Glutamatergic neuron (in vitro differentiated cells): ENCODE measurements at regions not wholly inside any gene's neighbourhood (a gene's known extent, or its start where the extent isn't known, plus 50 kb on each side); places are given as distances from the start of the nearest gene placed in this dataset.

Experiments used
- DNase-seq: peaks from one replicate; pipeline ENCODE4 v3.0.0; 2022
- H3K27ac Mint-ChIP-seq: one replicate; pipeline ENCODE4 v1.8.0; 2020; ENCODE audit warnings: mild to moderate bottlenecking, mixed read lengths, inconsistent platforms; ENCODE audit not compliant: unreplicated experiment
- H3K27me3 Mint-ChIP-seq: one replicate; pipeline ENCODE4 v1.8.0; 2020; ENCODE audit warnings: mild to moderate bottlenecking, moderate library complexity, mixed read lengths, inconsistent platforms; ENCODE audit not compliant: unreplicated experiment
- H3K36me3 Mint-ChIP-seq: one replicate; pipeline ENCODE4 v1.8.0; 2020; ENCODE audit warnings: mild to moderate bottlenecking, mixed read lengths, inconsistent platforms; ENCODE audit not compliant: unreplicated experiment
- H3K4me1 Mint-ChIP-seq: one replicate; pipeline ENCODE4 v1.8.0; 2020; ENCODE audit warnings: mild to moderate bottlenecking, low read depth, mixed read lengths, inconsistent platforms; ENCODE audit not compliant: unreplicated experiment
- H3K4me3 Mint-ChIP-seq: one replicate; pipeline ENCODE4 v1.8.0; 2020; ENCODE audit warnings: mild to moderate bottlenecking, mixed read lengths, inconsistent platforms; ENCODE audit not compliant: unreplicated experiment
- H3K9me3 Mint-ChIP-seq: one replicate; pipeline ENCODE4 v1.8.0; 2020; ENCODE audit warnings: mild to moderate bottlenecking, moderate library complexity, mixed read lengths, inconsistent platforms; ENCODE audit not compliant: unreplicated experiment
- CTCF ChIP-seq: fragments of 200-600 bp; sonication (generic); IDR thresholded peaks from one replicate; pipeline ENCODE4 v1.5.0; 2021; ENCODE audit not compliant: partially characterized antibody, unreplicated experiment

GRCh38 chr5:40268088-40268487, 411.6 kb upstream of the PTGER4 start:
- Mint-ChIP-seq H3K4me3 (no peak overlapping the region), H3K27me3 (no peaks in the 10 kb centered on the region), H3K27ac (no peak overlapping the region), H3K36me3 (no peaks in the 10 kb centered on the region), H3K4me1 (no peaks in the 10 kb centered on the region), H3K9me3 (no peaks in the 10 kb centered on the region)
- DNase-seq, result no peak
- no peak for TF ChIP-seq CTCF

GRCh38 chr5:40266952-40267351, 412.8 kb upstream of the PTGER4 start:
- no peak overlapping the region for H3K27ac Mint-ChIP-seq
- H3K27me3 Mint-ChIP-seq, result no peaks in the 10 kb centered on the region
- H3K36me3 Mint-ChIP-seq, result no peaks in the 10 kb centered on the region
- TF ChIP-seq CTCF, result no peak
- H3K9me3 Mint-ChIP-seq, result no peaks in the 10 kb centered on the region
- DNase-seq, result no peak
- H3K4me1 Mint-ChIP-seq, result no peaks in the 10 kb centered on the region
- H3K4me3 Mint-ChIP-seq, result no peak overlapping the region

DNA sequence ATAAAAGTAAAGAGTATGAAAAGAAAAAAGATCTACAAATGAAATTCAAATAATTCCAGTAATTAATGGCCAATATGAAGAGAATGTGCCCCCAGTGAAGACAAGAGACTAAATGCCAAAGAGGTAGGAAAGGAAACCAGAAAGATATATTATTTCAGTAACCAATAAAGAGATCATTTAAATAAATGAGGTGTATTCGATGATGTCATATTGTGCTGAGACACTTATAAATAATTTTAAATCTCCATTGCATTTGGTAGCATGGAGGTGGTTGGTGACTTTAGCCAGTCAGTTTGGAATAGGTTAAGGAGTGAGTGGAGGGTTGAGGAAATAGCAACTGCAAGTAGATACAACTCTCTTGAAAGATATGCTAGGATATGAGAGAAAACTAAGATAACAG, 417.7 kb upstream of the PTGER4 start:
- no peak for TF ChIP-seq CTCF
- Mint-ChIP-seq H3K9me3 (no peaks in the 10 kb centered on the region), H3K27ac (no peak overlapping the region), H3K36me3 (no peaks in the 10 kb centered on the region), H3K4me1 (no peaks in the 10 kb centered on the region), H3K27me3 (no peaks in the 10 kb centered on the region), H3K4me3 (no peak overlapping the region)
- DNase-seq, result no peak

DNA sequence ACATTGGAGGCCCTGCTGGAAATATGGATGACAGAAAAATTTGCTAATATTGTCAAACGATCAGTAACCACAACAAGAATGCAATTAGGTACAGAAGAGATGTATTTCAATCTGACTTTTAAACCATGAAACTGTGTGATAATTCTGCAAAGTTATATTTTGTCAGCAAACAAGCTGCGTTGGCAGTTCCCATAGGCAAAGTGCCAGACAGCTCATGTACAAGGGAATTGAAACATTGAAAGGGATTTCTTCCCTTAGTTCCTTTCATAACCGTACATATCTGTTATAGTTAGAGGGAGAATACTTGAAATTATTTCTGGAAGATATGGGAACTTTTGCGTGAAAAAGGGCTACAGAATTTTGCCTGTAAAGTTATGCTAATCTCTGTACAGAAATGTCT, 419.4 kb upstream of the PTGER4 start:
- no peak for DNase-seq
- Mint-ChIP-seq H3K4me3 (no peak overlapping the region), H3K4me1 (no peaks in the 10 kb centered on the region), H3K9me3 (no peaks in the 10 kb centered on the region), H3K27me3 (no peaks in the 10 kb centered on the region), H3K27ac (no peak overlapping the region), H3K36me3 (no peaks in the 10 kb centered on the region)
- TF ChIP-seq CTCF, result no peak

DNA sequence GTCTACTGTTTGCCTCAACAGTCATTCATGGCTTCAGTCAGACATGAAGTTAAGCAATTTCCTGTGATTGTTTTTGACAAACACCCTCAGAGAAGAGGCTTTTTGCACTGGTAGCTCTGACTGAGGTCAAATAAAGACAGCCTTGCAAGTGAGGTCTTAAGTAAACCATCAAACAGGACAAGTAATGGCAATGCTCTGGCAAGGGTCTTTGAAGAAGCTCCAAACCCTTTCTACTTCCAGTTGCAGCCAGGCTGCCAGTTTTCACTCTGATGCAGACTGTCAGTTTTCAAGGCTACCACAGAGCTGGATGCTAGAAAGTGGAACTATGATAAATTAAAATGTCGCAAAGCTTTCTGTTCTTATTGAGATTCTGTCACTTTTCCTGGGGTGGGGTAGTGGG, 421.5 kb upstream of the PTGER4 start:
- Mint-ChIP-seq H3K27ac (no peak overlapping the region), H3K9me3 (no peaks in the 10 kb centered on the region), H3K36me3 (no peaks in the 10 kb centered on the region), H3K27me3 (no peaks in the 10 kb centered on the region), H3K4me3 (no peak overlapping the region), H3K4me1 (no peaks in the 10 kb centered on the region)
- TF ChIP-seq CTCF, result no peak
- no peak for DNase-seq
